Right lobe of liver (tissue), 4 donors: ENCODE measurements at regions not wholly inside any gene's neighbourhood (a gene's known extent, or its start where the extent isn't known, plus 50 kb on each side); places are given as distances from the start of the nearest gene placed in this dataset.

ENCODE experiments used
- POLR2A ChIP-seq: fragments of 450-650 bp; IDR thresholded peaks from one replicate; pipeline ENCODE4 v1.6.1; 2017; ENCODE audit warnings: antibody characterized with exemption, mild to moderate bottlenecking
- TF ChIP-seq, protein P1 (sequence below), 4 donors: fragments of 200-600 bp in 3 of 4; fragments of 450-650 bp in 1 of 4; IDR thresholded peaks; one replicate each; pipeline versions ENCODE4 v1.5.1 to v1.8.0; 2016 to 2022; ENCODE audit warnings: antibody characterized with exemption in 4 of 4, mild to moderate bottlenecking in 2 of 4
- donor health status: DM: no; HTN: no; CAD: no.
- donor health status: DM: no; HTN: no; CAD: no.
- donor health status: DM: no; HTN: yes; CAD: no.

DNA sequence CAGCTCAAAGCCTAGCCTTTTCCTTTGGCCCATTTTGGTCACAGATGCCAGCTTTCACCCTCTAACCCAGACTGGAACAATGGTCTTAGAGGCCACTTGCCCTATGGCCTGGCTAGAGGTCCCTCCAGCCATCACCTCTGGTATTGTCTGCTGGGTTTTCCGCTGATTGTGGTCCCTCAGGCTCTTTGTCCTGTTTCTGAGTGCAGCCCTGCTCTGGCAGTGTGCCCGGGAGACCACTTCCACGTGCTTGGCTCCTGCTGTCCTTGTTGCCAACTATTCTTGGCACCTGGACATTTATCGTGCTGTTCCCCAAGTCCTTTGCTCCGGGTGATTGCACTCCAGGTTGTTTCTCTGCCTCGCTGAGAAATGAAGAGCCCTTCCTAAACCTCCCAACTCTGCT, 53.3 kb upstream of the FAM180A start:
- TF ChIP-seq, protein P1, sequence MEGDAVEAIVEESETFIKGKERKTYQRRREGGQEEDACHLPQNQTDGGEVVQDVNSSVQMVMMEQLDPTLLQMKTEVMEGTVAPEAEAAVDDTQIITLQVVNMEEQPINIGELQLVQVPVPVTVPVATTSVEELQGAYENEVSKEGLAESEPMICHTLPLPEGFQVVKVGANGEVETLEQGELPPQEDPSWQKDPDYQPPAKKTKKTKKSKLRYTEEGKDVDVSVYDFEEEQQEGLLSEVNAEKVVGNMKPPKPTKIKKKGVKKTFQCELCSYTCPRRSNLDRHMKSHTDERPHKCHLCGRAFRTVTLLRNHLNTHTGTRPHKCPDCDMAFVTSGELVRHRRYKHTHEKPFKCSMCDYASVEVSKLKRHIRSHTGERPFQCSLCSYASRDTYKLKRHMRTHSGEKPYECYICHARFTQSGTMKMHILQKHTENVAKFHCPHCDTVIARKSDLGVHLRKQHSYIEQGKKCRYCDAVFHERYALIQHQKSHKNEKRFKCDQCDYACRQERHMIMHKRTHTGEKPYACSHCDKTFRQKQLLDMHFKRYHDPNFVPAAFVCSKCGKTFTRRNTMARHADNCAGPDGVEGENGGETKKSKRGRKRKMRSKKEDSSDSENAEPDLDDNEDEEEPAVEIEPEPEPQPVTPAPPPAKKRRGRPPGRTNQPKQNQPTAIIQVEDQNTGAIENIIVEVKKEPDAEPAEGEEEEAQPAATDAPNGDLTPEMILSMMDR (IDR thresholded peaks at IDR 0.05) = no peak
- TF ChIP-seq POLR2A = no peak
